Astrocyte (in vitro differentiated cells and primary cell): ENCODE measurements at regions not wholly inside any gene's neighbourhood (a gene's known extent, or its start where the extent isn't known, plus 50 kb on each side); places are given as distances from the start of the nearest gene placed in this dataset.

Experiments
- EZH2 ChIP-seq: IDR thresholded peaks from 2 replicates; pipeline ENCODE4 v1.6.1; 2012; ENCODE audit warnings: mild to moderate bottlenecking, low read length, inconsistent platforms; ENCODE audit not compliant: insufficient read depth
- TF ChIP-seq, protein P1 (sequence below): IDR thresholded peaks from 2 replicates; pipeline ENCODE4 v1.5.1; 2011; ENCODE audit warnings: low read depth, mild to moderate bottlenecking, inconsistent platforms, low read length, moderate library complexity; ENCODE audit not compliant: insufficient read depth

DNA sequence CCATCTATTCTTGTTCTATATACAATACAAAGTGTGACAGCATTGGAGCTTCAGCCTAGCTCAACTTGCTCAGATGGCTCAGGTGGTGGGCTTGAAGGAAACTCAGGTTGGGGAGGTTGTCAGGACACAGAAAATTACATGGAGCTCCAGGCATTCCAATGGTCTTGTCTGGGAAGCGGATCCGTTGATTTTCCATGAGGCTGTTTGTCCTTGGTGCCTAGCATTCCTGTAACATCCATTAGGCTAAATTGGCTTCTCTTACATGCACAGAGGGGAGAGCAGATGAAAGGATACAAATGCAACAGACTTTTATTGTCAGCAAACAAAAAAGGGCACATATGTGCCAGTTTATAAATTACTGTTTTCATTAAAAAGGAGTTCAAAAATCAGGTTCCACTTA, 75.5 kb upstream of the OTX2 start:
- TF ChIP-seq, protein P1, sequence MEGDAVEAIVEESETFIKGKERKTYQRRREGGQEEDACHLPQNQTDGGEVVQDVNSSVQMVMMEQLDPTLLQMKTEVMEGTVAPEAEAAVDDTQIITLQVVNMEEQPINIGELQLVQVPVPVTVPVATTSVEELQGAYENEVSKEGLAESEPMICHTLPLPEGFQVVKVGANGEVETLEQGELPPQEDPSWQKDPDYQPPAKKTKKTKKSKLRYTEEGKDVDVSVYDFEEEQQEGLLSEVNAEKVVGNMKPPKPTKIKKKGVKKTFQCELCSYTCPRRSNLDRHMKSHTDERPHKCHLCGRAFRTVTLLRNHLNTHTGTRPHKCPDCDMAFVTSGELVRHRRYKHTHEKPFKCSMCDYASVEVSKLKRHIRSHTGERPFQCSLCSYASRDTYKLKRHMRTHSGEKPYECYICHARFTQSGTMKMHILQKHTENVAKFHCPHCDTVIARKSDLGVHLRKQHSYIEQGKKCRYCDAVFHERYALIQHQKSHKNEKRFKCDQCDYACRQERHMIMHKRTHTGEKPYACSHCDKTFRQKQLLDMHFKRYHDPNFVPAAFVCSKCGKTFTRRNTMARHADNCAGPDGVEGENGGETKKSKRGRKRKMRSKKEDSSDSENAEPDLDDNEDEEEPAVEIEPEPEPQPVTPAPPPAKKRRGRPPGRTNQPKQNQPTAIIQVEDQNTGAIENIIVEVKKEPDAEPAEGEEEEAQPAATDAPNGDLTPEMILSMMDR, result no peak
- no peak for TF ChIP-seq EZH2
